ENCODE measurements at regions not wholly inside any gene's neighbourhood (a gene's known extent, or its start where the extent isn't known, plus 50 kb on each side); places are given as distances from the start of the nearest gene placed in this dataset.
"Not testable (repeated sequence)": the region's sequence is repeated elsewhere in the genome, so short reads cannot be mapped to it uniquely, and the experiment has no call there.

DNA sequence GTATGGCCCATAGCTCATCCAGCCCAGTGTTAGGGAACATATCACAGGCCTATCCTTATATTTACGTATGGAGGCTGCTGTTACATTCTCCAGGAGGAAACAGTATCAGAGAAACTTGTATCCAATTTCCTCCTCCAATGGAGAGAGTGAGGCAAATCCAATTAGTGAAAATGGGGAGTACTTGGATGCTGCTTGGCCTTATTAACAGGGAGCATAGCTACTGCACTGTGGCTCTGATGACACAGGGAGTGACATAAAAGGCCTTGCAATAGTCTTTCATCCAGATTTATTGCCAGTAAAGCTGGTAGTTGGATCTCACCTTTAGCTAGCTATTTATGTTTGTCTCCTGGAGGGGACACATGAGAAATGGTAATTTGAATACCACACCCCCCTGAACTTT lies 313.2 kb upstream of the MTPN start:
- DNase-seq (ENCODE audit: low read depth), result no peak
- no peak overlapping the region for H3K4me3 ChIP-seq (ENCODE audit: low read depth, low read length)
- TF ChIP-seq, protein P1, sequence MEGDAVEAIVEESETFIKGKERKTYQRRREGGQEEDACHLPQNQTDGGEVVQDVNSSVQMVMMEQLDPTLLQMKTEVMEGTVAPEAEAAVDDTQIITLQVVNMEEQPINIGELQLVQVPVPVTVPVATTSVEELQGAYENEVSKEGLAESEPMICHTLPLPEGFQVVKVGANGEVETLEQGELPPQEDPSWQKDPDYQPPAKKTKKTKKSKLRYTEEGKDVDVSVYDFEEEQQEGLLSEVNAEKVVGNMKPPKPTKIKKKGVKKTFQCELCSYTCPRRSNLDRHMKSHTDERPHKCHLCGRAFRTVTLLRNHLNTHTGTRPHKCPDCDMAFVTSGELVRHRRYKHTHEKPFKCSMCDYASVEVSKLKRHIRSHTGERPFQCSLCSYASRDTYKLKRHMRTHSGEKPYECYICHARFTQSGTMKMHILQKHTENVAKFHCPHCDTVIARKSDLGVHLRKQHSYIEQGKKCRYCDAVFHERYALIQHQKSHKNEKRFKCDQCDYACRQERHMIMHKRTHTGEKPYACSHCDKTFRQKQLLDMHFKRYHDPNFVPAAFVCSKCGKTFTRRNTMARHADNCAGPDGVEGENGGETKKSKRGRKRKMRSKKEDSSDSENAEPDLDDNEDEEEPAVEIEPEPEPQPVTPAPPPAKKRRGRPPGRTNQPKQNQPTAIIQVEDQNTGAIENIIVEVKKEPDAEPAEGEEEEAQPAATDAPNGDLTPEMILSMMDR (IDR thresholded peaks at IDR 0.05; ENCODE audit: insufficient read depth, low read depth, low read length), result no peak

DNA sequence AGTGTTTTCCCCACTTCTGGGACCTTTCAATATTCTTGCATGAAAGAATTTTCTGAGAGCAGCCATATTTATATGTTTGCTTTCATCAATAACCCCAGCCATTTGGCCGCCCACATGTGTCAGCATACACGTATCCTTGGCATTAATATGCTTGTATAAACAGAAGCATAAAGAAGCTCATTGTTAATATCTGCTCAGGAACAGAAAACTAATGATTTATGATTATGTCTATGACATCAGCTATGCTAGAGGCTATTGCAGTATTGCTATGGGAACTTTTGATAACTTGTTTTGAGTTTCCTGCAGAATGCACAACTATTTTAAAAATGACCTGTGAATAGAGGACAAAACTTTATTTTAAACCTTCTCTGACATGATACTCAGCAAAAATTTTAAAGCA lies 300.9 kb upstream of the MTPN start:
- H3K4me3 ChIP-seq (ENCODE audit: low read depth, low read length), result no peak overlapping the region
- DNase-seq (ENCODE audit: low read depth), result no peak
- TF ChIP-seq, protein P1 (IDR thresholded peaks at IDR 0.05; ENCODE audit: insufficient read depth, low read depth, low read length), result no peak

DNA sequence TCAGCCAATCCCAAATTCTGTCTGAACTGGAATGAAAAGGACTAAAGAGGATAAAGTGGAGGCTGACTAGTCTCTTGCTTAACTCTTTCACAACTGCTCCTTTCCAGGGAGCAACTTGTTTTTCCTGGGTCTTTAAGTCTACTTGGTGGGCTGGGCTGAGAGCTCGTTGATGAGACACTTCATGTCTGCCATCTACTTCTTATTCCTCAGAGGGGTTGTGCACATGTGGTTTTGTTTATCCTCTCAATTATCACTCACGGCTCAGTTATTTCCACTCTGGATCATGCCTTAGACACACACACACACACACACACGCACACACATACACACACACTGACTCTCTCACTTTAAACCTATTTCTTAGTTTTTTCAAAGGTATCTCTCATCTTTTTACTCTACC lies 298.6 kb upstream of the MTPN start:
- TF ChIP-seq, protein P1 (IDR thresholded peaks at IDR 0.05; ENCODE audit: insufficient read depth, low read depth, low read length), result no peak
- H3K4me3 ChIP-seq (ENCODE audit: low read depth, low read length), result no peak overlapping the region
- no peak for DNase-seq (ENCODE audit: low read depth)

DNA sequence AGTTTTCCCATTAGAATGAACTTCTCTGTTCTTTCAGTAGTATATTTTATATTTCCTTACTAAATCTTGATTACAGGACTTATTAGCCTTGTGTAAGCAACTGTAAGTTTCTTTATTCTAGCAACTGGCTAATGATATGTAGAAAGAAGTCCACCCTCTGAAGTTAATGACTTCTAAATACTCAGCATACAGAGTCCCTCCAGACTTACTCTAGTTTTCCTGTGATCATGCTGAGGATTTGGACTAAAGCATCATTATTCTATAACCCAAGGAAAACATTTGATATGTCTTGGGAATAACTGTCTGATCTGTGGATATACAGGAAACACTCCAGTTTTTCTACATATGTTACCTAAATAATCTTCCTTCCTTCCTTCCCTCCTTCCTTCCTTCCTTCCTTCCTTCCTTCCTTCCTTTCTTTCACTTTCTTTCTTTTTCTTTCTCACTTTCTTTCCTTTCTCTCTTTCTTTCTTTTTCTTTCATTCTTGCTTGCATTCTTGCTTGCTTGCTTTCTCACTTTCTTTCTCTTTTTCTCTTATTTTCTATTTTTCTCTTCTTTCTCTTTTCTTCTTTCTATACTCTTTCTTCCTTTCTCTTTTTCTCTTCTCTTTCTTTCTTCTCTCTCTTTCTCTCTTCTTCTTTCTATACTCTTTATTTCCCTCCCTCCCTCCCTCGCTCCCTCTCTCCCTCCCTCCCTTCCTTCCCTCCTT lies 297.6 kb upstream of the MTPN start:
- DNase-seq (ENCODE audit: low read depth), result no peak
- TF ChIP-seq, protein P1 (IDR thresholded peaks at IDR 0.05; ENCODE audit: insufficient read depth, low read depth, low read length), result no peak
- H3K4me3 ChIP-seq (ENCODE audit: low read depth, low read length), result no peak overlapping the region

DNA sequence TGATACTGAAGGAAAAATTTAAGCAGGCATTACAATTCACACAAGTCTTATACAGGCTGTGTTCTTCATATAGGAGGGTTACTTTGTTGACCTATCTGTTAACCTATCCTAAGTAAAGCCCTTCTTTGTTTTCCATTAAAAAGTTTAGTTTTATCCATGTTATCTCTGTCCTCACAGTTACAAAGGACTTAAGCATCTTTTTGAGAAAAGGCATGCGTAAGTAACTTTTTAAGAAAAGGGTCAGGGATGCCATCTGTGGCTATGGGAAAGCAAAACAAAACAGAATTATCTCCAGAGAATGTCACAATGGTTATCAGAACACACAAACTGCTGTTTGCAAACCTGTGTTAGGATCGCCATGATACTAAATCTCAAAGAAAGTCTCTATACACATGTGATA lies 295.8 kb upstream of the MTPN start:
- TF ChIP-seq, protein P1 (IDR thresholded peaks at IDR 0.05; ENCODE audit: insufficient read depth, low read depth, low read length), result no peak
- DNase-seq (ENCODE audit: low read depth), result no peak
- H3K4me3 ChIP-seq (ENCODE audit: low read depth, low read length), result no peak overlapping the region

DNA sequence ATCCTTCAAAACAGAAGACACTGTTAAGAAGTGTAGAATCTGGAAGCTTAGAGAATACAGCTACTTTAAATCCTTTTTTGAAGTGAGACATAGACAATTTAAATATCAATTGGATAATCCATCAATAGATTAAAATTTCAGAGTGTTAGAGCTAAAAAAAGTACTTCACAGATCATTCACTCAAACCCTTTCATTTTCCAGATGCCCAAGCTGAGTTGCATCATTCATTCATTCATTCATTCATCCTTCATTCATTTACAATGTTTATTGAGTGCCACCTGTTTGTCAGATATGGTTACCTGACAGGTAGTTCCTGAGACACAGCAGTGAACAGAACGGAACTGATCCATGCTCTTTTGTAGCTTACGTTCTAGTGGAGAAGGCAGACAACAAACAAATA lies 290.7 kb upstream of the MTPN start:
- no peak overlapping the region for H3K4me3 ChIP-seq (ENCODE audit: low read depth, low read length)
- TF ChIP-seq, protein P1 (IDR thresholded peaks at IDR 0.05; ENCODE audit: insufficient read depth, low read depth, low read length), result no peak
- no peak for DNase-seq (ENCODE audit: low read depth)

DNA sequence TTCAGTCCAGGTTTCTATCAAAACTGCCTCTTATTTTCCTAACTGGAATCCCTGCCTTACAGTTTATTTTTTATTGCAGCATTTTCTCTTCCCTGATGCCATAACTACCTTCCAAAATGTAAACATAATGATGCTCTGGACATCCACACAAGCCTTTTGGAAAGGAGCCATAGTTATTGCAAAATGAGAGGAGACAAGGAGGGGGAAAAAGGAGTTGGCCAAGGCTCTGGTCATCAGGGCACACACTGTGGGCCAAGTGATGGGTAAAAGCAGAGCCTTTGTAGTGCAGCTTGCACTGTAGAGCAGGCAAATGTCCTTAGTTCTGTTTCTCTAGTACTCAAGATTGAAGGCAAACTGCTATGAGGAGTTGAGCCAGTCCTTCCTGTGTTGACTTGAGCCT lies 289.3 kb upstream of the MTPN start:
- no peak for DNase-seq (ENCODE audit: low read depth)
- TF ChIP-seq, protein P1 (IDR thresholded peaks at IDR 0.05; ENCODE audit: insufficient read depth, low read depth, low read length), result no peak
- no peak overlapping the region for H3K4me3 ChIP-seq (ENCODE audit: low read depth, low read length)

DNA sequence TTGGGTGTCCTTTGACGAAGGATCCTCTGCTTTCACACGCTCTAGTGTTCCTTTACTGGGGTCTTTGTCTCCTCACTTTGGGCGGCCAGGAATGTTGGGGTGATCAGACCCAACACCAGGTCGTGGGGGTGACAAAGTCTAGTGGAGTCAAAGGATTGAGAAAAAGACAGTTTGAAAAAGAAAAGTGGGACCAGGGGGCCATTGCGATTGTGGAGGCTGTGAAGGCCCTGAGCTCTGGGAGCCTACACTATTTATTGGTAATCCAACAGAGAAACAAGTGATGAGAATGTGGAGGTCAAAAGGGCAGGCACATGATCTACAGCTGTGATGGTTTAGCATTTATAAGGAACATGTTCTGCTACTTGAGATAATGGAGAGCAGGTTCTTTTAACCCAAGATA lies 287.1 kb upstream of the MTPN start:
- DNase-seq (ENCODE audit: low read depth), result not testable (repeated sequence)

DNA sequence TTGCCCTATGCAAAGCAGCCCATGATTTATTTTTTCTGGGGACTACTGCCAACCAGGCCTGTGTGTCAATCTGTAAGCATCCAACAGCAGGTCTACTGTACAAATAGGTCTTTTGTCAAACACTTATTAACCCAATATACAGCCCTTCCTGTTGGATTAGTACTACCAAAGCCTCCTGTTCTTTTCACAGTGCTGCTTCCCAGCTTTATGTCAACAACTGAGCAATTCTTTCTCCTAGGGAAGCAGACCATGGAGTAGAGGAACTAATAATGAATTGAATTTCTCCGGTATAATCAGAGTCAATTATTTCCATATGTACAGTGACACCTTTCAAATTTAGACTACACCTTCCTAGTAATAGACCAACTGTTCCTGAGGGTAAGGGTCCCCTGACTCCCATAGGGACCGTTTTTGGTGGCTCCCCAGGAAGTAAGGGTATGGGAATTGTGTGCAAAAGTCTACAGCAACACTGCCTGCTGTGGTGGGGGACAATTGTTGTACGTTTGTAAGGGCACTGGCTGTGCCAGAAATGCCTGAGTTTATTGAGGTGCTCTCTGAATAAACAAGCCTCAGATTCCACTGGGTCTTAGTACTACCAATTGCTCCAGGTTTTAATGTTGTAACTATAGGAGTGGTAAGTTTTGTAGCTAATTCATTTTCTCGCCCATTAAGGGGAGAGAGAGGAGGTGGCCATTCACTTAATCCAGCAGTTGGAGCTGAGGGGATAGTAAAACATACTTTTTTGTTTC lies 286.1 kb upstream of the MTPN start:
- not testable (repeated sequence) for DNase-seq (ENCODE audit: low read depth); H3K4me3 ChIP-seq (ENCODE audit: low read depth, low read length)

More for the DNA sequence above, 287.1 kb upstream of the MTPN start:
- H3K4me3 ChIP-seq (ENCODE audit: low read depth, low read length), result not testable (repeated sequence)

DNA sequence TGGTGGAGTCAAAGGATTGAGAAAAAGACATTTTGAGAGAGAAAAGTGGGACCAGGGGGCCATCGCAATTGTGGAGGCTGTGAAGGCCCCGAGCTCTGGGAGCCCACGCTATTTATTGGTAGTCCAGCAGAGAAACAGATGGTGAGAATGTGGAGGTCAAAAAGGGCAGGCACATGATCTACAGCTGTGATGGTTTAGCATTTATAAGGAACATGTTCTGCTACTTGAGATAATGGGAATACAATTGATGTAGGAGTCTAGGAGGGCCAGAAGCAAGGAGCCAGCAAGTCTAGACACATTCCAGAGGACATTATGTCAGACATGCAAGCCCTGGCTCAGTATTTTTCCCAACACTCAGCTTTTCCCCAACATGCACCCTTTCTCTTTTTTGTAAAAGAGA lies 283.4 kb upstream of the MTPN start:
- not testable (repeated sequence) for H3K4me3 ChIP-seq (ENCODE audit: low read depth, low read length); DNase-seq (ENCODE audit: low read depth)
